Astrocyte of the hippocampus (primary cell): ENCODE measurements at regions not wholly inside any gene's neighbourhood (a gene's known extent, or its start where the extent isn't known, plus 50 kb on each side); places are given as distances from the start of the nearest gene placed in this dataset.

Source experiments
- DNase-seq: peaks from one replicate; pipeline ENCODE4 v3.0.0; 2011; ENCODE audit warnings: low read depth, low spot score

DNA sequence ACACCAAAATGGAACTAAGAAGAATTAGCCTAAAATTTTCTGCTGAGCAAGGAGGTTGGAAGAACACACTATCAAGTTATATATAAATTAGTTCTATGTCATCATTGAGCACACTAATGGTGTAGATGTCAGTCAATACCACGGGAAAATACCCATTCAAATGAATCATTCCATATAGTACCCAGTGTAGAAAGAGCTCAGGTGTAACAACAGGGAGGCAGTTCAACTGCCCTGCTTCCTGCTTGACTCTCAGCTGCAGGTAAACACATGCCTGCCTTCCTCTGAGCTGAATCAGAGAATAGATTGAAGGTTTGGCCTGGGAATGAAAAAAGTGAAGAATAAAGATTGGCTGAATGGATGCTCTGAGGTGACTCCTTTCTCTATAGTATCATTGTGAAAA lies 1088.0 kb downstream of the AGBL1 start:
- DNase-seq = no peak

GRCh38 chr15:87167055-87167454 lies 1087.4 kb downstream of the AGBL1 start:
- peak; percentile 9 for DNase-seq

- DNase-seq = peak; percentile 2
These were observed 1076.1 kb downstream of the AGBL1 start for GRCh38 chr15:87155771-87156170.

- peak; percentile 57 for DNase-seq
These were observed 1075.1 kb downstream of the AGBL1 start for GRCh38 chr15:87154761-87155160.

DNA sequence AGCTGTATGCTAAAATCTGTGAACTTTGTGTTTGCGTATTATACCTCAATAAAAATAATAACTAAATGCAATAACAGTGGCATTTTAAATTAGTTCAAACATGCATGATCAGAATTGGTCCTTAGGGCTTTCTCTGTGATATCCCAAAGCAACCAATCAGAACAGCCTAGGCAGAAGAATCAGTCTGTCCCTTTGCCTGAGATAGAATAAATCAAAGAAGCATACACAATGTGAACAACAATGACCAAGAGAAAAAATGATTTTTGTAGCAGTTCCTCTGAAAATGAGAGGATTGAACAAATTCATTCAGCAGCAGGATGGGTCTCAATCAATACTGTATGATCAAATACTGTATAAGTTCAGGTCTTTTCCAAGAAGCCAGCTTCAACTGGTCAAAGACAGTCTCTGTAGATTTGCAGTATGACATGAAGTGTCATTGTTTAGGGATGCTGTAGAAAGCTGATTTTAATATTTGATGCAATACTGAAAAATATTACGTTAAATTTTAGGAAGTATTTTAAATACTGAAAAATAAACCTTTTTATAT lies 1071.6 kb downstream of the AGBL1 start:
- DNase-seq = no peak

GRCh38 chr15:87145696-87146095 lies 1066.0 kb downstream of the AGBL1 start:
- DNase-seq = no peak

GRCh38 chr15:87144775-87145174 lies 1065.1 kb downstream of the AGBL1 start:
- DNase-seq = no peak

DNA sequence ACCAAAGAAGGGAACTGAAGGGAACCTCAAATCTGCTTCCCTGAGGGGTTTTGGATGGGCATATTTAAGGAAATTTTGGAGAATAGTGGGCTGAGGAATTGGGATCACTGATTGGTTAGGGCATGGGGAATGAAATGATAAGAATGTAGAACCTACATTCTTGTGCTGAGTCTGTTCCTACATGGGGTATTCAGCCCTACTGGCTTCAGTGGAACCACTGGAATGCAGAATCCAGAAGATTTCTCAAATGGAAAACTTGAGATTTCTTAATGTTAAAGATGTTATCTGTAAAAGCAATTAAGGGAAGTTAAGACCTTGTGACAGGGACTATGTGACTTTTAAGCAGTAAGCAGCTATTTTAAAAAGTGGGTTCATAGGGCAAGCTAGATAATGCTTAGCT lies 1062.4 kb downstream of the AGBL1 start:
- DNase-seq = peak; percentile 7

DNA sequence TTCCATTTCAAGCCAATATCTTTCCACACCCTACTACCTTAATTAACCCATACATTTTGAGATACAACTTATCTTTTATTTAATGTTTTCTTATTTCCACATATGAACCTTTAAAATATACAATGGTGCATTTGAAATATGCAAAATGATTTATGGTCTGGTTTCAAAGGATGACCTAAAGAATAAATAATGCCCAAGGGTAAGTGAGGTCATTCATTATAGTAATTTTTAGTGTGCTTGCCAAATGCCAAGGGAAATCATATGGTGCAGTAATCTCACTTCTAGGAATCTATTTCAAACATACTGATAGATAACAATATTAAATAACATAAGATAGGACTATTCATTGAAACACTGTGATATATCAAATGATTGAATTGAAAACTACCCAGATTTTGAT lies 1055.4 kb downstream of the AGBL1 start:
- DNase-seq = no peak

DNA sequence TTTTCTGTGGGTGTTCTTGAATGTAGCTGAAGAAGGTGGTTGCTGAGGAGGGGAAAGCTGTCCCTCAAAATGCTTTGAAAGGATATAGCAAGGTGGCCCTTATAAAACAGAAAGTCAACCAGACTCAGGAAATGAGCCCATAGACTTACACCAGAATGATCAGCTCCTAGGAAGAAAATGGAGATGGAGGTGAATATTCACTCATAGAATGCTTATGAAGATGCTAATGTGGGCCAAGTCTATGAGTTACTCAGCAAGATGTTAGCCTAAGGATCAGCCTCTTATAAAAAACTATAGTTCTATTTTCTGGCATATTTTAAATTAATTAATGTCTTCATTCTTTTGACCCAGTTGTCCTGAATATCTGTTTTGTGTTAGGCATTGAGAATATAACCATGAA lies 1054.0 kb downstream of the AGBL1 start:
- DNase-seq = no peak

DNA sequence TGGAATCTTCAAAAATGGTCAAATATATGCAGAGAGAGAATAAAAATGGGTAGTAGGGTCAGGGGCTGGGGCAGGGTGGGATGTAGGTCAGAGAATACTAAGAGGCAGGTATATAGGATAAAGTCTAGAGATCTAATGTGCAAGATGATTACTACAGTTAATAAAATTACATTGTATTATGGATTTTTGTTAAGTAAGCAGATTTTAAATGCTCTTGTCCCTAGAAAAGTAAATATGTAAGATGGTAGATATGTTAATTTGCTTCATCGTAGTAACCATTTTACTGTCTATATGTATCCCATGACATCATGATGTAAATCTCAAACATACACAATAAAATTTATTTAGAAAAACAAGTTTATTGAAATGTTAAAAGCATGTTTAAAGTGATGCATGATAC lies 1051.4 kb downstream of the AGBL1 start:
- DNase-seq = no peak

GRCh38 chr15:87129916-87130315 lies 1050.2 kb downstream of the AGBL1 start:
- DNase-seq = peak; percentile 7

DNA sequence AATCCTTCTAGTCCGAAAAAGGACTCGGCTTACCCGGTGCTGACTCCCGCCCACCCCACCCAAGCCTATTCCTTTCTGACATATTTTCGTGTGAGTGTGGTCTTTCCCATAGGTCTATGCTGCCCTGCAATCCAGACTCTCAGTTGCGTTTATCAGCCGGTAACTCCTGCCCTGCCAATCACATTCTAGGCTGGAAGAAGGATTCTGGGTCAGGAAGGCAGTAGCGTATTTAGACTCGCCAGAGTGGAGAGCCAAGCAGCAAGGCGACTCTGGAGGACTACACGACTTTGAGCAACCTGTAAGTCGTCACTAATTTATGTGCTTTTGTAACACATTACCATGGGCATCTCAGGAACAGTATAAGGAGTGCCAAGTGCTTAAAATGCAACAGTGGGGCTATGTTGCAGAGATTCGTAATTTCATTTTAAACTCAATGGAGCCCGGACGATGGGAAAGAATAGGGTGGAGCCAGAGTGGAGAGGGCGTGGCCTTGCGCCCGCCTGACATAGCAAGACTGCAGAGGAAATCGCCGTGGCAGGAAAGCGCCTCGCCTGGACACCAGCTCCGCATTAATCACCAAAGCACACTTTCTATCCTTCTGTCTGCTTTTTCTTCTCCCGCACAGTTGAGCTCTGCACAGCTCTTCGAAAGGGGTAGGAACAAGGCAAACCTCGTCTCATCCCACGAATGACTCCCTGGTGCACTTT lies 1044.2 kb downstream of the AGBL1 start:
- DNase-seq = no peak

DNA sequence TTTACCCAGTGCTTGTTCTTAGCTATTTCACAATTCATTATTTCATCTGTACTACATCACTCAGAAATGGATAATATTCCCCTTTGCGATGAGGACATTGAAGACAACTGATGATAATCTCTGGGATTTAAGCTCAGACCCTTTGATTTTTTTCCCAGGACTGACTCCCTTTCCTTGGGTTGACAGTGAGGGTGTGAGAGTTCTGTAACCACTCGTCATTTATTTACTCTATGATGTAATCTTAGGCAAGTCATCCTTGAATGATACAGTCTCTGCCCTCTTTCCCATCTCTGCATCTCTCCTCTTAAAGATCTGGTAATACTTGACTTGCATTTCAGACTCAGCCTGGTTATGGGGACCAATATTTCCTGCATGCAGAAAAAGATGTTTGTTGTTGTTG lies 1041.7 kb downstream of the AGBL1 start:
- DNase-seq = no peak

- DNase-seq = no peak
These were observed 1040.9 kb downstream of the AGBL1 start for GRCh38 chr15:87120555-87120954.

DNA sequence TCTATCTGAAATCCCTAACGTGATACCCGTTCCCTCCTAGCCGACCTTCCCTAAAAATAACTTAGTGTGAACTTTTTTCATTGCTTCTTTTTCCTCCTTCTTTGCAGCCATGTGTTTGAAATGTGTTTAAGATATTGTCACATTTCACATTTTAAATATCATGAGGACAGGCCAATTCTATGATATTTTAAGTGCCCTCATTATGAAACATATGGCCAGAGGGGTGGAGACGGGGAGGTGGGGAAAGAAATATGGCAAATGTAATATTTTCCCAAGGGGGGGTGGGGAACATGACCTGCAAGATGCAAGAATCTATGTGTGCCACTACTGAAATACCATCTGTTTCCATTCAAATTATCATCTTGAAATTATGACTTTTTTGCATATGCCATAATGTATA lies 1039.2 kb downstream of the AGBL1 start:
- DNase-seq = no peak

GRCh38 chr15:87118435-87118834 lies 1038.8 kb downstream of the AGBL1 start:
- no peak for DNase-seq

GRCh38 chr15:87115795-87116194 lies 1036.1 kb downstream of the AGBL1 start:
- no peak for DNase-seq

GRCh38 chr15:87099916-87100315 lies 1020.2 kb downstream of the AGBL1 start:
- no peak for DNase-seq

DNA sequence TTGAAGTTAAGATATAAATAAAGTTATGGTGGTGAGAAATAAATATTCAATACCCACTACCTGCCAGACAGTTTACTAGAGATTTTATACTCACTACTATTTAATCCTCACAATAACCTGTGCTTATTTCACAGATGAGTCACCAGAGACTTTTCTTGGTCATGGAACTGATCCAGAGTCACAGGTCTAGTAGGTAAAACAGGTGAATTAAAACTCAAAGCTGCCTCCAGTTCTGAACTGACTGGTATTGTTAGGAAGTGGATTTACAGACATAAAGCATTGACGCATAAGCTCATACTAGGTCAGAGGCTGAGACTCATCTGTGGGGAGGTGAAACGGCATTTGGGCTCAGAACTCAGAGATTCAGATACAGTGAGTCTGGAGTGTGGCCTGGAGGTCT lies 1009.9 kb downstream of the AGBL1 start:
- no peak for DNase-seq

GRCh38 chr15:87083201-87083600 lies 1003.5 kb downstream of the AGBL1 start:
- DNase-seq = no peak

GRCh38 chr15:87082581-87082980 lies 1002.9 kb downstream of the AGBL1 start:
- no peak for DNase-seq

DNA sequence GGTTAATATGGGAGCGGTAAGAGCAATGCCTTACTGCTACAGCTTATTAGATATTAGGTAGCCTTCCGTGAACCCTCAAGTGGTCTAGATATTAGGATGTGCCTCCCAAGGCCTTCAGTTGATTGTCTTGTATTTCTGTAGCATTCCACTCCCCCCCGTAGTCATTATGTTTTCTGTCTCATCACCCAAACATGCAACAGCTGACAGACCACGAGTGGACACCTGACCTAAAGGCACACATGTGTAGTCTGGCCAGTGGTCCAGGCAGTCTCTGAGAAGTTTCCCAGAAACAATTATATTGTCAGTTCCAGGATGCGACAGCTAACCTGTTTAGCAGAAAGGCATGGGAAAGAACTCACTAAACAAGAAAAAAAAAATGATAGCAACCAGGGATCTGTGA lies 1000.9 kb downstream of the AGBL1 start:
- DNase-seq = peak; percentile 9
